ENCODE measurements at regions not wholly inside any gene's neighbourhood (a gene's known extent, or its start where the extent isn't known, plus 50 kb on each side); places are given as distances from the start of the nearest gene placed in this dataset.

- H3K36me3 ChIP-seq: no peaks in the 10 kb centered on the region
- H3K4me3 ChIP-seq: no peak overlapping the region
- no peak for TF ChIP-seq CTCF (IDR thresholded peaks at IDR 0.05)
- no peaks in the 10 kb centered on the region for H3K9me3 ChIP-seq
- DNase-seq (no peak), ATAC-seq (no peak)
- intact Hi-C loops (cut with DNase I): no loop called here
- no peak overlapping the region for H3K27ac ChIP-seq
- no peaks in the 10 kb centered on the region for H3K27me3 ChIP-seq (ENCODE audit: low read depth)
- H3K4me1 ChIP-seq: no peaks in the 10 kb centered on the region
Observed at GRCh38 chr9:19870988-19871387, 82.2 kb upstream of the SLC24A2 start.

GRCh38 chr9:19840953-19841352 is 52.1 kb upstream of the SLC24A2 start:
- H3K27ac ChIP-seq: no peak overlapping the region
- H3K4me1 ChIP-seq: no peaks in the 10 kb centered on the region
- no peak for TF ChIP-seq CTCF (IDR thresholded peaks at IDR 0.05)
- no peak overlapping the region for H3K4me3 ChIP-seq
- no peaks in the 10 kb centered on the region for H3K9me3 ChIP-seq
- ATAC-seq (no peak), DNase-seq (no peak)
- H3K27me3 ChIP-seq (ENCODE audit: low read depth): no peaks in the 10 kb centered on the region
- intact Hi-C loops (cut with DNase I): no loop called here
- H3K36me3 ChIP-seq: no peaks in the 10 kb centered on the region
